Neutrophil (primary cell): ENCODE measurements at regions not wholly inside any gene's neighbourhood (a gene's known extent, or its start where the extent isn't known, plus 50 kb on each side); places are given as distances from the start of the nearest gene placed in this dataset.
"Not testable (repeated sequence)": the region's sequence is repeated elsewhere in the genome, so short reads cannot be mapped to it uniquely, and the experiment has no call there.

Experiments
- H3K27ac ChIP-seq: fragments of 200-600 bp; sonication (generic); 2 replicates; pipeline ENCODE4 v1.5.1; 2016; ENCODE audit warnings: mild to moderate bottlenecking, moderate library complexity
- H3K27me3 ChIP-seq: fragments of 200-600 bp; sonication (generic); 2 replicates; pipeline ENCODE4 v1.6.0; 2016; ENCODE audit warnings: mild to moderate bottlenecking
- H3K36me3 ChIP-seq: fragments of 200-600 bp; sonication (generic); 2 replicates; pipeline ENCODE4 v1.5.1; 2017
- H3K4me1 ChIP-seq, 2 experiments: fragments of 200-600 bp in 1 of 2; sonication (generic) in 1 of 2; 1 replicate in 1 of 2; 2 replicates in 1 of 2; pipeline versions ENCODE4 v1.5.1 to v1.6.1; 2013 to 2016; ENCODE audit warnings: low read depth in 1 of 2, low read length in 1 of 2, mild to moderate bottlenecking in 1 of 2, moderate library complexity in 1 of 2; ENCODE audit not compliant: control insufficient read depth in 1 of 2, insufficient read depth in 1 of 2
- H3K4me3 ChIP-seq, 2 experiments: fragments of 200-600 bp in 1 of 2; sonication (generic) in 1 of 2; 1 replicate in 1 of 2; 2 replicates in 1 of 2; pipeline ENCODE4 v1.5.1; 2013 to 2016; ENCODE audit warnings: low read depth in 1 of 2, low read length in 1 of 2, mild to moderate bottlenecking in 1 of 2, moderate library complexity in 1 of 2
- H3K9me3 ChIP-seq: fragments of 200-600 bp; sonication (generic); 2 replicates; pipeline ENCODE4 v1.5.1; 2016
- TF ChIP-seq, protein P1 (sequence below): fragments of 200-600 bp; sonication (generic); IDR thresholded peaks from 2 replicates; pipeline ENCODE4 v1.5.1; 2016; ENCODE audit warnings: antibody characterized with exemption

GRCh38 chr2:118430510-118431164 is 342.4 kb downstream of the INSIG2 start:
- Histone ChIP-seq H3K36me3 (no peaks in the 10 kb centered on the region), H3K27ac (no peak overlapping the region), H3K4me1 (no peaks in the 10 kb centered on the region), H3K27me3 (no peaks in the 10 kb centered on the region), H3K9me3 (no peaks in the 10 kb centered on the region), H3K4me3 (no peak overlapping the region)
- TF ChIP-seq, protein P1, sequence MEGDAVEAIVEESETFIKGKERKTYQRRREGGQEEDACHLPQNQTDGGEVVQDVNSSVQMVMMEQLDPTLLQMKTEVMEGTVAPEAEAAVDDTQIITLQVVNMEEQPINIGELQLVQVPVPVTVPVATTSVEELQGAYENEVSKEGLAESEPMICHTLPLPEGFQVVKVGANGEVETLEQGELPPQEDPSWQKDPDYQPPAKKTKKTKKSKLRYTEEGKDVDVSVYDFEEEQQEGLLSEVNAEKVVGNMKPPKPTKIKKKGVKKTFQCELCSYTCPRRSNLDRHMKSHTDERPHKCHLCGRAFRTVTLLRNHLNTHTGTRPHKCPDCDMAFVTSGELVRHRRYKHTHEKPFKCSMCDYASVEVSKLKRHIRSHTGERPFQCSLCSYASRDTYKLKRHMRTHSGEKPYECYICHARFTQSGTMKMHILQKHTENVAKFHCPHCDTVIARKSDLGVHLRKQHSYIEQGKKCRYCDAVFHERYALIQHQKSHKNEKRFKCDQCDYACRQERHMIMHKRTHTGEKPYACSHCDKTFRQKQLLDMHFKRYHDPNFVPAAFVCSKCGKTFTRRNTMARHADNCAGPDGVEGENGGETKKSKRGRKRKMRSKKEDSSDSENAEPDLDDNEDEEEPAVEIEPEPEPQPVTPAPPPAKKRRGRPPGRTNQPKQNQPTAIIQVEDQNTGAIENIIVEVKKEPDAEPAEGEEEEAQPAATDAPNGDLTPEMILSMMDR = no peak

DNA sequence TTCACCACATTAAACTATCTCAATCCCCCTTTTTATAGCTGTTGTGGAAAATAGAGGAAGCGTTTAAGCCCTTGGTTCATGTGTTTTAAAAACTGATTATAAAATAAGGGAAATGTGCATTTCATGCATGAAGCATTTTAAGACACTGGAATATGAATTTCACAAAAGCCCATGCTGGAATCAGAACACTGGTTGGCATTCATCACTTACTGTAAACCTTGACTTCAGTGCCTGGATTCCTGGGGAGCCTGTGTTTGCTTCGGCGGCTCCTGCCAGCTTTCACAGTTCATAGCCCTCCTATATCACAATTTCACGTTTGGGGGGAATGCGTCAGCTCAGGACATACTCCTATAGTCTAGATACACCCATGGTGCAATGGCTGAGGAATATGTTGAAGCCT is 336.9 kb downstream of the INSIG2 start:
- TF ChIP-seq, protein P1 = no peak
- Histone ChIP-seq H3K4me1 (no peaks in the 10 kb centered on the region), H3K9me3 (no peaks in the 10 kb centered on the region), H3K27ac (no peak overlapping the region), H3K27me3 (peaks cover 4% of the 10 kb centered on the region), H3K36me3 (no peaks in the 10 kb centered on the region), H3K4me3 (no peak overlapping the region)

- no peaks in the 10 kb centered on the region for H3K36me3 ChIP-seq
- H3K27me3 ChIP-seq = peaks cover 4% of the 10 kb centered on the region
- H3K27ac ChIP-seq = no peak overlapping the region
- TF ChIP-seq, protein P1 = no peak
- H3K4me3 ChIP-seq = no peak overlapping the region
- H3K9me3 ChIP-seq = no peaks in the 10 kb centered on the region
- H3K4me1 ChIP-seq = no peaks in the 10 kb centered on the region
Measured at GRCh38 chr2:118423776-118424175, 335.5 kb downstream of the INSIG2 start.

DNA sequence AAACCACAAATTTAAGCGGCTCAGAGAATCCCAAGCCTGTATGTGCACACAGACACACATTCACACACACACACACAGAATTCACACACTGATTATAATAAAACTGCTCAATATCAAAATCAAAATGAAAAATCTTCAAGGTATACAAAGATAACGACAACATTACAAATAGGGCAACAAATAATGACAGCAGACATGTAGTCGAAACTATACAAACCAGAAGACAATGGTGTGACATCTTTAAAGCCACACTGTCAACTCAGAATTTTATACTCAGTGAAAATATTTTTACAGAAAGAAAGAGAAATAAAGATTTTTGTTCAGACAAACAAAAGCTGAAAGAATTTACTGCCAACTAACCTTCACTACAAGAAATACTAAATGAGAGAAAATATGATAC is 333.4 kb downstream of the INSIG2 start:
- Histone ChIP-seq H3K27me3 (peaks cover 4% of the 10 kb centered on the region), H3K4me1 (no peaks in the 10 kb centered on the region), H3K36me3 (no peaks in the 10 kb centered on the region), H3K9me3 (no peaks in the 10 kb centered on the region), H3K27ac (no peak overlapping the region), H3K4me3 (no peak overlapping the region)
- TF ChIP-seq, protein P1 = no peak

DNA sequence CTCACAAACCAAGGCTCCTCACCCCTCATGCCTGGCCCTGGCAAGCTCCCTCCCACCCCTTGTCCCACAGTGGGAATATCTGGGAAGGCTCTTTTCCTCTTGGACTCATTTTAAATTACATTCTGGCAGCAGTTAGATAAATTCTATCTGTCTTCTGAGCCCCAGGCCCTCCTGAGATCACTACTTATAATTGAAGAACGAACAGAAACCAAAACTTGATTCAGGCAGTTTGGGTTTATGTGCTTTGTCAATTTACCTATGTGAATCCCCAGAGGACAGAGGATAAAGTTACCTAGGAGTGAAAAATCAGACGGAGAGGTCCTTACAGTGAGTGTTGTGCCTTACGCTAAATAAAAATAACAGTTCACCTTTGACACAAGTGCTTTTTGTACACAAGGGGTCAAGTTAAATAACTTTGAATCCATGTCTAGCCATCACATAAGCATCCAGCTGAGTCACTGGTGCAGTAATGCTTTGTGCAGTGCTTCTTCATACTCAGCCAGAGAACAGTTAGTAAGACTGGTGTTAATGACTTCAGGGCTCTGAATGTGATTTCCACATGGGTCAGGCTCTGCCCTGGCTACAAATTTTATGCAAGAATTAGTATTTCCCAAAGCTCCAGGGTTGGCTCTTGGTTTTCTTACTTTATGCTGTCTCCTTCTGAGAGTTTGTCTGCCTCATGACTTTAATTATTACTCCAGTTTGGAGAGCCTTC is 329.3 kb downstream of the INSIG2 start:
- Histone ChIP-seq H3K27ac (no peak overlapping the region), H3K4me1 (no peaks in the 10 kb centered on the region), H3K27me3 (no peaks in the 10 kb centered on the region), H3K9me3 (no peaks in the 10 kb centered on the region), H3K4me3 (no peak overlapping the region), H3K36me3 (no peaks in the 10 kb centered on the region)
- TF ChIP-seq, protein P1 = no peak

DNA sequence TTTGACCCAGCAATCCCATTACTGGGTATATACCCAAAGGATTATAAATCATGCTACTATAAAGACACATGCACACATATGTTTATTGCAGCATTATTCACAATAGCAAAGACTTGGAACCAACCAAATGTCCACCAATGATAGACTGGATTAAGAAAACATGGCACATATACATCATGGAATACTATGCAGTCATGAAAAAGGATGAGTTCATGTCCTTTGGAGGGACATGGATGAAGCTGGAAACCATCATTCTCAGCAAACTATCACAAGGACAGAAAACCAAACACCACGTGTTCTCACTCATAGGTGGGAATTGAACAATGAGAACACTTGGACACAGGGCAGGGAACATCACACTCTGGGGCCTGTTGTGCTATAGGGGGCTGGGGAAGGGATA is 326.9 kb downstream of the INSIG2 start:
- not testable (repeated sequence) for H3K9me3 ChIP-seq, H3K27ac ChIP-seq, H3K4me3 ChIP-seq, H3K36me3 ChIP-seq, H3K27me3 ChIP-seq, H3K4me1 ChIP-seq
